Smooth muscle cell (in vitro differentiated cells): ENCODE measurements at regions not wholly inside any gene's neighbourhood (a gene's known extent, or its start where the extent isn't known, plus 50 kb on each side); places are given as distances from the start of the nearest gene placed in this dataset.
"Not testable (repeated sequence)": the region's sequence is repeated elsewhere in the genome, so short reads cannot be mapped to it uniquely, and the experiment has no call there.

Experiments
- DNase-seq: peaks from one replicate; lab custom pipeline; 2025; ENCODE audit not compliant: unreplicated experiment; lab: John Stamatoyannopoulos, UW
- H2AFZ ChIP-seq: fragments of 200-600 bp; sonication (generic); 2 replicates; pipeline ENCODE4 v1.6.0; 2016; ENCODE audit warnings: antibody characterized with exemption, low read depth, mild to moderate bottlenecking
- H3F3A ChIP-seq: fragments of 200-600 bp; sonication (generic); 2 replicates; pipeline ENCODE4 v1.6.0; 2017; ENCODE audit warnings: antibody characterized with exemption, low read depth
- H3K27ac ChIP-seq: fragments of 200-600 bp; sonication (generic); 2 replicates; pipeline ENCODE4 v1.5.1; 2016; ENCODE audit warnings: low read depth, mild to moderate bottlenecking
- H3K27me3 ChIP-seq: fragments of 200-600 bp; sonication (generic); 2 replicates; pipeline ENCODE4 v1.6.1; 2016; ENCODE audit warnings: low read depth, mild to moderate bottlenecking
- H3K36me3 ChIP-seq: fragments of 200-600 bp; sonication (generic); 2 replicates; pipeline ENCODE4 v1.5.1; 2016; ENCODE audit warnings: low read depth
- H3K4me1 ChIP-seq: fragments of 200-600 bp; sonication (generic); 2 replicates; pipeline ENCODE4 v1.5.1; 2016; ENCODE audit warnings: low read depth
- H3K4me2 ChIP-seq: fragments of 200-600 bp; sonication (generic); 2 replicates; pipeline ENCODE4 v1.6.0; 2016; ENCODE audit warnings: mild to moderate bottlenecking
- H3K4me3 ChIP-seq: fragments of 200-600 bp; sonication (generic); 2 replicates; pipeline ENCODE4 v1.5.1; 2016; ENCODE audit warnings: mild to moderate bottlenecking
- H3K79me2 ChIP-seq: fragments of 200-600 bp; sonication (generic); 2 replicates; pipeline ENCODE4 v1.6.0; 2016; ENCODE audit warnings: low read depth, mild to moderate bottlenecking
- H3K9ac ChIP-seq: fragments of 200-600 bp; sonication (generic); 2 replicates; pipeline ENCODE4 v1.6.0; 2016; ENCODE audit warnings: low read depth
- H3K9me3 ChIP-seq: fragments of 200-600 bp; sonication (generic); replicated peaks from 2 replicates; pipeline ENCODE4 v1.5.1; 2016; ENCODE audit warnings: low read depth
- H4K20me1 ChIP-seq: fragments of 200-600 bp; sonication (generic); 2 replicates; pipeline ENCODE4 v1.6.0; 2016; ENCODE audit warnings: low read depth
- CTCF ChIP-seq: fragments of 200-600 bp; sonication (generic); IDR thresholded peaks from 2 replicates; pipeline ENCODE4 v1.5.1; 2017; ENCODE audit warnings: borderline replicate concordance, mild to moderate bottlenecking, antibody characterized with exemption; ENCODE audit not compliant: insufficient read depth, poor library complexity, severe bottlenecking
- WGBS: methylation state at CpG from one replicate; pipeline ENCODE4 v1.1.7; 2016; ENCODE audit warnings: low lambda C conversion rate; 5-methylcytosine and 5-hydroxymethylcytosine counted together

GRCh38 chr12:58745348-58746125 is 174.8 kb downstream of the LRIG3 start:
- H3F3A ChIP-seq, result no peaks in the 10 kb centered on the region
- no peak overlapping the region for H2AFZ ChIP-seq
- no peak for TF ChIP-seq CTCF
- DNase-seq, result no peak
- no peak overlapping the region for H3K27ac ChIP-seq
- H3K36me3 ChIP-seq, result no peaks in the 10 kb centered on the region
- H4K20me1 ChIP-seq, result no peaks in the 10 kb centered on the region
- 85% methylated on average over 4 of the region's 4 CpGs for WGBS
- no peaks in the 10 kb centered on the region for H3K27me3 ChIP-seq
- no peaks in the 10 kb centered on the region for H3K79me2 ChIP-seq
- H3K9ac ChIP-seq, result no peak overlapping the region
- no peaks in the 10 kb centered on the region for H3K9me3 ChIP-seq
- H3K4me1 ChIP-seq, result peaks cover 9% of the 10 kb centered on the region
- H3K4me2 ChIP-seq, result no peak overlapping the region
- no peak overlapping the region for H3K4me3 ChIP-seq

- WGBS, result 85% methylated on average over 2 of the region's 2 CpGs
- peaks cover 9% of the 10 kb centered on the region for H3K4me1 ChIP-seq
- H3K27ac ChIP-seq, result no peak overlapping the region
- H3K9me3 ChIP-seq, result no peaks in the 10 kb centered on the region
- no peaks in the 10 kb centered on the region for H3K36me3 ChIP-seq
- no peaks in the 10 kb centered on the region for H3K27me3 ChIP-seq
- H3K9ac ChIP-seq, result no peak overlapping the region
- no peak overlapping the region for H3K4me2 ChIP-seq
- H2AFZ ChIP-seq, result no peak overlapping the region
- TF ChIP-seq CTCF, result no peak
- no peaks in the 10 kb centered on the region for H3F3A ChIP-seq
- no peaks in the 10 kb centered on the region for H3K79me2 ChIP-seq
- no peak for DNase-seq
- H3K4me3 ChIP-seq, result no peak overlapping the region
- H4K20me1 ChIP-seq, result no peaks in the 10 kb centered on the region
These were observed 172.8 kb downstream of the LRIG3 start for GRCh38 chr12:58747533-58747932.

DNA sequence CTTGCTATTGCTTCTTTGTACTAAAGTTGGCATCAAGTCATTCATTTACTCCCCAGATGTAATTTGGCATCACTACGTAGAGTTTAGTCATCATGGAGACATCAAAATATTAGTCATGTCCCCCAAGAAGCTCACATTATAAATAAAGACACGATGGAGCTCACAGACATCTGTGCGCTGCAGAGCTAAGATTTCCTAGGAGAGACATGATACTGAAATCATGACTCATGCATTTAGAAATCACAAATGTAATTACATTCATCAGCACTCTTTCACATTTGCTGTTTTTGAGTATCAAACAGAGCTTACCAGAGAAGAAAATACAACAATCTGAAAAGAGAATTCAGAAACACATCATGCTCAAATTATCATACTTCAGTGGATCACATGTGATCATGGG is 169.8 kb downstream of the LRIG3 start:
- Histone ChIP-seq H3K4me1 (peaks cover 5% of the 10 kb centered on the region), H4K20me1 (no peaks in the 10 kb centered on the region), H3K4me3 (no peak overlapping the region), H3K9ac (no peak overlapping the region), H3F3A (no peaks in the 10 kb centered on the region), H3K79me2 (no peaks in the 10 kb centered on the region), H3K36me3 (no peaks in the 10 kb centered on the region), H3K9me3 (peaks cover 3% of the 10 kb centered on the region), H3K27me3 (no peaks in the 10 kb centered on the region), H2AFZ (no peak overlapping the region), H3K4me2 (no peak overlapping the region), H3K27ac (no peak overlapping the region)
- DNase-seq, result no peak
- TF ChIP-seq CTCF, result no peak
- WGBS, result 44% methylated on average over 3 of the region's 3 CpGs

- H3K9ac ChIP-seq, result no peak overlapping the region
- TF ChIP-seq CTCF, result no peak
- H3K36me3 ChIP-seq, result no peaks in the 10 kb centered on the region
- no peaks in the 10 kb centered on the region for H3K79me2 ChIP-seq
- no peaks in the 10 kb centered on the region for H3K27me3 ChIP-seq
- H3K4me1 ChIP-seq, result no peaks in the 10 kb centered on the region
- no peaks in the 10 kb centered on the region for H3F3A ChIP-seq
- no peak overlapping the region for H2AFZ ChIP-seq
- no peak overlapping the region for H3K4me2 ChIP-seq
- H3K27ac ChIP-seq, result peak overlapping the region; percentile 60
- H4K20me1 ChIP-seq, result no peaks in the 10 kb centered on the region
- H3K4me3 ChIP-seq, result no peak overlapping the region
- WGBS, result 60% methylated on average over 7 of the region's 7 CpGs
- peaks cover 3% of the 10 kb centered on the region for H3K9me3 ChIP-seq
- DNase-seq, result no peak
These were observed 162.9 kb downstream of the LRIG3 start for GRCh38 chr12:58757422-58757821.

GRCh38 chr12:58759745-58760144 is 160.6 kb downstream of the LRIG3 start:
- not testable (repeated sequence) for H3K9ac ChIP-seq, DNase-seq, H3K9me3 ChIP-seq, H3F3A ChIP-seq, H3K79me2 ChIP-seq, H4K20me1 ChIP-seq, H2AFZ ChIP-seq, H3K4me1 ChIP-seq, H3K4me3 ChIP-seq, H3K4me2 ChIP-seq, H3K27me3 ChIP-seq, H3K36me3 ChIP-seq, H3K27ac ChIP-seq
- WGBS, result 53% methylated on average over 1 of the region's 1 CpG
